ENCODE measurements at regions not wholly inside any gene's neighbourhood (a gene's known extent, or its start where the extent isn't known, plus 50 kb on each side); places are given as distances from the start of the nearest gene placed in this dataset.

- no peak for DNase-seq (ENCODE audit: low spot score)
- no peak for TF ChIP-seq CTCF (IDR thresholded peaks at IDR 0.05; ENCODE audit: extremely low read depth, missing control alignments)
These were observed 180.9 kb upstream of the GALNT5 start for GRCh38 chr2:157076526-157077161.

GRCh38 chr2:157077753-157078350 is 179.7 kb upstream of the GALNT5 start:
- no peak for TF ChIP-seq CTCF (IDR thresholded peaks at IDR 0.05; ENCODE audit: extremely low read depth, missing control alignments)
- DNase-seq (ENCODE audit: low spot score): no peak

GRCh38 chr2:157082950-157083349 is 174.6 kb upstream of the GALNT5 start:
- TF ChIP-seq CTCF (IDR thresholded peaks at IDR 0.05; ENCODE audit: extremely low read depth, missing control alignments): no peak

GRCh38 chr2:157085522-157085921 is 172.0 kb upstream of the GALNT5 start:
- no peak for TF ChIP-seq CTCF (IDR thresholded peaks at IDR 0.05; ENCODE audit: extremely low read depth, missing control alignments)
- no peak for DNase-seq (ENCODE audit: low spot score)

More at GRCh38 chr2:157082950-157083349, 174.6 kb upstream of the GALNT5 start:
- no peak for DNase-seq (ENCODE audit: low spot score)

- DNase-seq (ENCODE audit: low spot score): no peak
- TF ChIP-seq CTCF (IDR thresholded peaks at IDR 0.05; ENCODE audit: extremely low read depth, missing control alignments): no peak
These were observed 170.0 kb upstream of the GALNT5 start for GRCh38 chr2:157087373-157088002.

- no peak for DNase-seq (ENCODE audit: low spot score)
- TF ChIP-seq CTCF (IDR thresholded peaks at IDR 0.05; ENCODE audit: extremely low read depth, missing control alignments): no peak
These were observed 163.8 kb upstream of the GALNT5 start for GRCh38 chr2:157093666-157094065.

- no peak for TF ChIP-seq CTCF (IDR thresholded peaks at IDR 0.05; ENCODE audit: extremely low read depth, missing control alignments)
- DNase-seq (ENCODE audit: low spot score): no peak
These were observed 152.1 kb upstream of the GALNT5 start for GRCh38 chr2:157105372-157105771.

All from GM20000 (cell line).